ENCODE measurements at regions not wholly inside any gene's neighbourhood (a gene's known extent, or its start where the extent isn't known, plus 50 kb on each side); places are given as distances from the start of the nearest gene placed in this dataset.

GRCh38 chr18:67815280-67815679, 298.8 kb upstream of the DSEL start:
- no peak for TF ChIP-seq POLR2AphosphoS5 (IDR thresholded peaks at IDR 0.05; ENCODE audit: low read depth, low read length)
- no peak for TF ChIP-seq REST (IDR thresholded peaks at IDR 0.05; ENCODE audit: insufficient read depth in 1 of 2, low read depth in 2 of 2, low read length in 2 of 2)
- TF ChIP-seq TAF1 (IDR thresholded peaks at IDR 0.05; ENCODE audit: borderline replicate concordance, insufficient read depth, low read length): no peak
- no peak for TF ChIP-seq FOXP2 (optimal IDR thresholded peaks at IDR 0.05; ENCODE audit: borderline replicate concordance, extremely low read depth, extremely low read length, insufficient read depth)
- no peak for TF ChIP-seq SIN3A (IDR thresholded peaks at IDR 0.05; ENCODE audit: borderline replicate concordance, insufficient read depth, low read length)

- TF ChIP-seq FOXP2 (optimal IDR thresholded peaks at IDR 0.05; ENCODE audit: borderline replicate concordance, extremely low read depth, extremely low read length, insufficient read depth) (no peak), SIN3A (IDR thresholded peaks at IDR 0.05; ENCODE audit: borderline replicate concordance, insufficient read depth, low read length) (no peak), POLR2AphosphoS5 (IDR thresholded peaks at IDR 0.05; ENCODE audit: low read depth, low read length) (no peak), REST (IDR thresholded peaks at IDR 0.05; ENCODE audit: insufficient read depth in 1 of 2, low read depth in 2 of 2, low read length in 2 of 2) (no peak), TAF1 (IDR thresholded peaks at IDR 0.05; ENCODE audit: borderline replicate concordance, insufficient read depth, low read length) (no peak)
These were observed 297.0 kb upstream of the DSEL start for GRCh38 chr18:67813380-67814028.

GRCh38 chr18:67805261-67805660, 288.7 kb upstream of the DSEL start:
- TF ChIP-seq SIN3A (IDR thresholded peaks at IDR 0.05; ENCODE audit: borderline replicate concordance, insufficient read depth, low read length) (no peak), TAF1 (IDR thresholded peaks at IDR 0.05; ENCODE audit: borderline replicate concordance, insufficient read depth, low read length) (no peak), REST (IDR thresholded peaks at IDR 0.05; ENCODE audit: insufficient read depth in 1 of 2, low read depth in 2 of 2, low read length in 2 of 2) (no peak), FOXP2 (optimal IDR thresholded peaks at IDR 0.05; ENCODE audit: borderline replicate concordance, extremely low read depth, extremely low read length, insufficient read depth) (no peak), POLR2AphosphoS5 (IDR thresholded peaks at IDR 0.05; ENCODE audit: low read depth, low read length) (no peak)

GRCh38 chr18:67794521-67794920, 278.0 kb upstream of the DSEL start:
- no peak for TF ChIP-seq FOXP2 (optimal IDR thresholded peaks at IDR 0.05; ENCODE audit: borderline replicate concordance, extremely low read depth, extremely low read length, insufficient read depth)
- no peak for TF ChIP-seq POLR2AphosphoS5 (IDR thresholded peaks at IDR 0.05; ENCODE audit: low read depth, low read length)
- no peak for TF ChIP-seq SIN3A (IDR thresholded peaks at IDR 0.05; ENCODE audit: borderline replicate concordance, insufficient read depth, low read length)
- no peak for TF ChIP-seq REST (IDR thresholded peaks at IDR 0.05; ENCODE audit: insufficient read depth in 1 of 2, low read depth in 2 of 2, low read length in 2 of 2)
- TF ChIP-seq TAF1 (IDR thresholded peaks at IDR 0.05; ENCODE audit: borderline replicate concordance, insufficient read depth, low read length): no peak
